ENCODE measurements at regions not wholly inside any gene's neighbourhood (a gene's known extent, or its start where the extent isn't known, plus 50 kb on each side); places are given as distances from the start of the nearest gene placed in this dataset.

- no peak for TF ChIP-seq REST (IDR thresholded peaks at IDR 0.05; ENCODE audit: low read depth, low read length)
- TF ChIP-seq RFX5 (IDR thresholded peaks at IDR 0.05; ENCODE audit: low read length) = no peak
- TF ChIP-seq RXRA (IDR thresholded peaks at IDR 0.05; ENCODE audit: borderline replicate concordance, low read depth) = 0 out of 2 replicates have a peak, but pooled peaks have one; percentile 13
- TF ChIP-seq USF1 (IDR thresholded peaks at IDR 0.05; ENCODE audit: borderline replicate concordance, low read depth) = no peak
- TF ChIP-seq EZH2phosphoT487 (IDR thresholded peaks at IDR 0.05; ENCODE audit: borderline replicate concordance, low read depth) = no peak
Measured at GRCh38 chr4:158042591-158043030, 130.2 kb downstream of the GASK1B start (continued).

GRCh38 chr4:158038718-158039117 is 134.1 kb downstream of the GASK1B start:
- Histone ChIP-seq H3K4me1 (ENCODE audit: control insufficient read depth in 1 of 2, insufficient read depth in 2 of 2, low read depth in 1 of 2, low read length in 1 of 2) (0 out of 4 replicates have a peak, but pooled peaks cover 0 to 5% of the 10 kb centered on the region in 2 experiments), H3K4me2 (no peak overlapping the region), H3K9me3 (0 out of 2 replicates have a peak, but pooled peaks cover 10% of the 10 kb centered on the region), H3K27me3 (ENCODE audit: insufficient read depth) (no peaks in the 10 kb centered on the region), H3K27ac (ENCODE audit: low read depth in 2 of 2, low read length in 1 of 2) (no peak overlapping the region), H4K20me1 (ENCODE audit: insufficient read depth) (no peaks in the 10 kb centered on the region), H3K9ac (no peak overlapping the region), H2AFZ (ENCODE audit: low read depth) (no peak overlapping the region), H3K79me2 (ENCODE audit: insufficient read depth) (no peaks in the 10 kb centered on the region), H3K9me2 (no peaks in the 10 kb centered on the region), H3K36me3 (replicated peaks in 1 of 2; ENCODE audit: control insufficient read depth in 1 of 2, insufficient read depth in 2 of 2, low read length in 1 of 2) (peaks cover 0 to 4% of the 10 kb centered on the region in 2 experiments), H3K4me3 (ENCODE audit: low read depth in 2 of 2, low read length in 1 of 2) (no peak overlapping the region), H3F3A (replicated peaks; ENCODE audit: insufficient read depth) (peaks cover 12% of the 10 kb centered on the region)
- no peak for TF ChIP-seq SMC3 (IDR thresholded peaks at IDR 0.05; ENCODE audit: low read depth, low read length)
- no peak for TF ChIP-seq IRF3 (IDR thresholded peaks at IDR 0.05; ENCODE audit: low read depth, low read length)
- POLR2A ChIA-PET = no interaction called here
- DNase-seq = no peak
- CTCF ChIA-PET = no interaction called here

- no peak overlapping the region for H3K27ac ChIP-seq (ENCODE audit: low read depth in 2 of 2, low read length in 1 of 2)
- no peak overlapping the region for H2AFZ ChIP-seq (ENCODE audit: low read depth)
- CTCF ChIA-PET = no interaction called here
- 0 out of 2 replicates have a peak, but pooled peaks cover 10% of the 10 kb centered on the region for H3K9me3 ChIP-seq
- no peaks in the 10 kb centered on the region for H3K4me1 ChIP-seq (ENCODE audit: control insufficient read depth in 1 of 2, insufficient read depth in 2 of 2, low read depth in 1 of 2, low read length in 1 of 2)
- DNase-seq = no peak
- POLR2A ChIA-PET = no interaction called here
- no peak overlapping the region for H3K9ac ChIP-seq
- 71% methylated on average over 1 of the region's 1 CpG for WGBS (ENCODE audit: low lambda C conversion rate)
- no peak overlapping the region for H3K4me3 ChIP-seq (ENCODE audit: low read depth in 2 of 2, low read length in 1 of 2)
- H3K36me3 ChIP-seq (replicated peaks in 1 of 2; ENCODE audit: control insufficient read depth in 1 of 2, insufficient read depth in 2 of 2, low read length in 1 of 2) = peaks cover 0 to 4% of the 10 kb centered on the region in 2 experiments
- no peak overlapping the region for H3K4me2 ChIP-seq
- H3F3A ChIP-seq (replicated peaks; ENCODE audit: insufficient read depth) = peaks cover 12% of the 10 kb centered on the region
- no peak for TF ChIP-seq TAF1 (IDR thresholded peaks at IDR 0.05; ENCODE audit: borderline replicate concordance, low read depth, low read length)
- TF ChIP-seq SIN3A (IDR thresholded peaks at IDR 0.05; ENCODE audit: borderline replicate concordance, low read depth, low read length) = no peak
- TF ChIP-seq YY1 (IDR thresholded peaks at IDR 0.05; ENCODE audit: low read depth) = no peak
- TF ChIP-seq ELF1 (IDR thresholded peaks at IDR 0.05) = no peak
- no peak for TF ChIP-seq CTCF (IDR thresholded peaks at IDR 0.05)
- TF ChIP-seq USF1 (IDR thresholded peaks at IDR 0.05; ENCODE audit: borderline replicate concordance, low read depth) = no peak
- TF ChIP-seq SMC3 (IDR thresholded peaks at IDR 0.05; ENCODE audit: low read depth, low read length) = no peak
- TF ChIP-seq MAX (IDR thresholded peaks at IDR 0.05; ENCODE audit: low read depth) = no peak
- TF ChIP-seq MXI1 (IDR thresholded peaks at IDR 0.05; ENCODE audit: low read depth, low read length) = no peak
- TF ChIP-seq NFIC (IDR thresholded peaks at IDR 0.05; ENCODE audit: borderline replicate concordance) = no peak
- TF ChIP-seq CHD2 (IDR thresholded peaks at IDR 0.05; ENCODE audit: low read length, partially characterized antibody) = no peak
- H3K9me2 ChIP-seq = no peaks in the 10 kb centered on the region
- no peaks in the 10 kb centered on the region for H3K27me3 ChIP-seq (ENCODE audit: insufficient read depth)
- no peaks in the 10 kb centered on the region for H3K79me2 ChIP-seq (ENCODE audit: insufficient read depth)
- H4K20me1 ChIP-seq (ENCODE audit: insufficient read depth) = no peaks in the 10 kb centered on the region
Measured at GRCh38 chr4:158036998-158037397, 135.8 kb downstream of the GASK1B start.
